ENCODE measurements at regions not wholly inside any gene's neighbourhood (a gene's known extent, or its start where the extent isn't known, plus 50 kb on each side); places are given as distances from the start of the nearest gene placed in this dataset.

DNA sequence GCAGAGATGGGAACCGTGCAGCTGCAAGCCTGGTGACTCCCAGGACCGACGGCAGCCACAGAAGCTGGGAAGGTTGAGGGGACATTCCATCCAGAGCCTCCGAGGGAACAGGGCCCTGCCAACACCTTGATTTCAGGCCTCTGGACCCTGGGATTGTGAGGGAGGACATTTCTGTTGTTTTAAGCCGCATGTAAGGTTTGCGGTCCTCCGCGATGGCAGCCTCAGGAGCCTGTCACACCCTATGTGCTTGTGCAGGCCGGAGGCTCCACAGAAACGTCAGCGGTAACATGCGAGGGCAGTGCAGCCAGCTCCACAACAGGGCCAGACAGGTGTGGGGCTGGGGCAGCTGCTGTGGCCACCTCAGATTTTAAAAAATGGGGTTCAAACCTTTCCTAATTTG, 144.7 kb upstream of the SHH start:
- H3K9me3 ChIP-seq, result no peaks in the 10 kb centered on the region
- H3K4me3 ChIP-seq, result no peak overlapping the region
- no peaks in the 10 kb centered on the region for H3K36me3 ChIP-seq
- DNase-seq, result no peak
- no peaks in the 10 kb centered on the region for H3K27me3 ChIP-seq

DNA sequence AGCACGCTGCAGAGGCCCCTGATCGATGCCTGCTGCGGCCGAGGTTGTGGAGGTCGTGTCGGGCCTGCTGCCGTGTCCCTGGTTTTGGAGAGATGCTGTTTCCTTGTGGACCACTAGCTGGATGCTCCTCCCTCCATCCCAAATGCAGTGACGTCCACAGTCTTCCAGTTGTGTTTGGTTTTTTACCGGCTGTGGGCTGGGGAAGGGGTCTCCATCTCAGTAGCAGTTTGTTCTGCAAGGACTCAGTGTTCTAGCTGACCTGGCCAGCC, 143.0 kb upstream of the SHH start:
- Histone ChIP-seq H3K27me3 (no peaks in the 10 kb centered on the region), H3K36me3 (no peaks in the 10 kb centered on the region), H3K4me3 (no peak overlapping the region), H3K9me3 (no peaks in the 10 kb centered on the region)
- DNase-seq, result no peak

DNA sequence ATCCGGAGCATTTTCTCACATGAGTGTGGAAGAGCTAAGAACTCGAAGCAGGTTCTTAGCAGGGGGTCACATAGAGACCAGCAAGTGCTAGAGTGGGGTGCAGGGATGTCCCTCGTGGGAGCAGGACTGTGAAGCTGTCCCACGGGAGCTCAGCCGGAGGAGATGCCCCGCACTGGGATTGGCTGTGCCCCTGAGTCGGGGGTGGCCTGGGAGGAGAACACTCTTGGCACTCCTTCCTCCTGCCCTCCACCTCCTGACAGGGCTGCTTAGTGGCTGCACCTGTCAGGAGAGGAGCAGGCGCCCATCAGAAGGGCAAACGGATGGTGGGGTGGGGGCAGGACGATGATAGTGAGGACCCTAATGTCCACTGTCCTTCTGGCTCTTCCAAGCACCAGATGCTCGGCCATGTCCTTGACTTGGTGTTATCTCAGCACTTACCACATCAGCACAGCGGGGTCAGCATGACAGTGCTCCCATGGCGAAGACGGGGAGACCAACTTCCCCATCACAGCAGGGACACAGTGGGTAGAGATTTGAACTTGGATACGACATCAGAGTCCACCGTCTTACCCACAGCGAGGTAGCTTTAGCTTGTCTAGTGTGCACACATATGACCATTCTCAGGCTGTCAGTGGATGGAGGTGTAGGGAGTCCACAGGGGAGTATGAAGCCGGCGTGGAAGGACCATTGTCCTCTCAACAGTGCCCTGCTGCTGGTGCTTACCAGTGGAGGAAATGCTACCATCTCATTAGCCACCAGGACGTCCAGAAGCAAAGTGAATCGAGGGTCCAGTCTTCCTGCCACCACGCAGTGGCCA, 142.5 kb upstream of the SHH start:
- no peak for DNase-seq
- no peaks in the 10 kb centered on the region for H3K9me3 ChIP-seq
- H3K27me3 ChIP-seq, result no peaks in the 10 kb centered on the region
- no peak overlapping the region for H3K4me3 ChIP-seq
- no peaks in the 10 kb centered on the region for H3K36me3 ChIP-seq

DNA sequence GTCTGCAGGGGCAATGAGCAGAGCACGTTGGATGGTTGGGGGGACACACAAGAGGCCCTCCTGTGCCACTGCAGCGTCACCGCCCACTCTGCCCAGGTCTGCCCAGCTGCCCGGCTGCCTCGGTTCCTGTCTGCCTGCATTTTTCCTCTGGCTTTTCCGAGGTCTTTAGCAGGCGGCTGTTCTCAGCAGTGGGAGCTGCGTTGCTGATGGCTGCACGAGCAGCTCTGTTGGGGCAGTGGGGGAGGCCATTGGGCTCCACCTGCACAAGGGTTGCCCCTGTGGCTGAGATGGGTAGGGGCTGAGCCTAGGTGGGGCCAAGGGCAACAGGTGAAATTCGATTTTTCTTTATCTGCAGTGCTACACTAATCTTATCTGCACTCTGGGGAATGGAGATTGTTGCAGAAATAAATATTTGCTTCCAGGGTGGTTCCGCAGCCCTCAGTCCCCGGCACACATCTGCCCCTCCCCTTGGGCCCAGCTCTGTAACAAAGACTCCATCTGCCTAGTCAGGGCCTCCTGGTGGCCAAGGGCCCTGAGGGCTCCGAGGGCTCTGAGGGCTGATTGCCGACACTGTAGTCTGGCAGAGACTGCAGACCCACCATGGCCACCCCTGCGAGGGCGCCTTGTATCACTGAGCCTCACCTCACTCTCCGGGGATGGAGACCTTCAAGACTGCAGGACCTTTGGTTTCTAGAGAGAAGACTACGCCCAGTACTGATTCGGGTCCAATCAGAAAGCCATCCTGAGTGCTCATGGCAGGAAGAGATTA, 141.7 kb upstream of the SHH start:
- H3K27me3 ChIP-seq, result no peaks in the 10 kb centered on the region
- no peaks in the 10 kb centered on the region for H3K36me3 ChIP-seq
- no peaks in the 10 kb centered on the region for H3K9me3 ChIP-seq
- DNase-seq, result no peak
- H3K4me3 ChIP-seq, result no peak overlapping the region

DNA sequence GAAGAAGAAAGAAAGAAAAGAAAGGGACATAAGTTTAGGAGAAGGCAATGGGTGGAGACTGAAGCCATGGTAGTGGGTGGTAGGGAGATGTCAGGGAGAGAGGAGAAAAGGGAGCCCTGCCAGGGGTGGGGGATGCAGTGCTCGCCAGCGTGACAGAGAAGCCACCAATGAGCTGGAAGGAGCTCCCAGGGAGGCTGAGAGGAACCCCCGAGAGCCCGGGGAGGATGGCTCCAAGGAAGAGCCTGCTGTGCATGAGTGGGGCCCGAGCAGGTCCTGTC, 141.2 kb upstream of the SHH start:
- no peak for DNase-seq
- Histone ChIP-seq H3K27me3 (no peaks in the 10 kb centered on the region), H3K4me3 (no peak overlapping the region), H3K36me3 (no peaks in the 10 kb centered on the region), H3K9me3 (no peaks in the 10 kb centered on the region)

DNA sequence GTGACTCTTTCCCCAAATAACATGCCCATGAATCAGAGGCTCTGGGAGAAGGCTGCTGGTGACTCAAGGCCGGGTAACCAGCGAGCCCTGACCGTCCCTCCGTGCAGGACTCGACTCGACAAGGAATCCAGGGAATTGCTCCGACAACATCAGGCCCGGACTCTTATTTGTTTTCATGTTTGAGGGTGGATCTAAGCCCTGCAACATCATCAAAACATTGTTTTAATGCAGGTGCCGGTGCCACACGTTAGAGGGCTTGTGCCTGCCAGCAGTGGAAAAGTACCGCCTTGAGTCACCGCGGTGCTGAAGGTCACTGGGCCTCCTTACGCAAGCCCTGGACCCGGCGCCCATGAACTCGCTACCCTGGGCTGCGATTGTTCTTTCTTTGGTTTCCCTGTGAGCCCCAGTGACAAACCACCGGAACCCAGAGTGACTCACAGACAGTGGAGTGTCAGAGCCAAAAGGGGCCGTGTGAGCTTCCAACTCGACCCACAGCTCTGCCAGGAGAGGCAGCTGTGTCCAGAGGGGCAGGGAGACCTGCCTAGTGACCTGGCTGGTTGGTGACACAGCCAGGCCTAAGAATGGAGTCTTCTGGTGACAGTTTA, 139.4 kb upstream of the SHH start:
- H3K4me3 ChIP-seq, result no peak overlapping the region
- DNase-seq, result peak; percentile 92
- no peaks in the 10 kb centered on the region for H3K9me3 ChIP-seq

DNA sequence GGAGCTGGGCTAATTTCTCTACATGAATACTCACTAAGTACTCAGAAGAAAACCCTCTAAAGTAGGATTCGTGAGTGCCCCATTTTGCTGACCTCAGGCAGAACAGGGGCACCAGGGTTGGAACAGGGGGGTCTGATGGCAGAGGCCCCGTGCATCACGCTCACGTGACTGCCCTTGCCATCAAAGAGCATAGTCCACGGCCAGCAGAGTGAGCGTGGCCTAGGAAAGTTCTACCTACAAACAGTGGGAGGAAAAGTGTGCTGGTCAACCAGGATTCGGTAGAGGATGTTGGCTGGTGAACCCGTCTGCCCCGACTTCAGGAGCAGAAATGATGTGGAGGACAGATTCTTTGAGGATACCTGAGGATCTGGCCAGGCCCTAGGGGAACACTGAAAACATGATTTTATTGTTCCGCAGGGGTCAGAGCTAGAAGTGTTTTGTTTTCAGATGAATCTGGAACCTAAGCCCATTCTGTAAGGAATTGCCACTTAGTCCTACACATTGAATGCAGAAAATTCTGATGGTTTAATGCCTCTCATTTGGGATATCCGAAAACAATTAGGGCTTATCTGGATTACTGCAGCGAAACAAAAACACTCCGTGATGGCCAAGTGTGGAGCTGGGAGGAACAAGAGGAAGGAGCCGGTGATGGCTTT, 138.8 kb upstream of the SHH start:
- no peak for DNase-seq
- Histone ChIP-seq H3K4me3 (no peak overlapping the region), H3K9me3 (no peaks in the 10 kb centered on the region), H3K36me3 (no peaks in the 10 kb centered on the region), H3K27me3 (no peaks in the 10 kb centered on the region)

More for the DNA sequence above, 139.4 kb upstream of the SHH start:
- Histone ChIP-seq H3K27me3 (no peaks in the 10 kb centered on the region), H3K36me3 (no peaks in the 10 kb centered on the region)

DNA sequence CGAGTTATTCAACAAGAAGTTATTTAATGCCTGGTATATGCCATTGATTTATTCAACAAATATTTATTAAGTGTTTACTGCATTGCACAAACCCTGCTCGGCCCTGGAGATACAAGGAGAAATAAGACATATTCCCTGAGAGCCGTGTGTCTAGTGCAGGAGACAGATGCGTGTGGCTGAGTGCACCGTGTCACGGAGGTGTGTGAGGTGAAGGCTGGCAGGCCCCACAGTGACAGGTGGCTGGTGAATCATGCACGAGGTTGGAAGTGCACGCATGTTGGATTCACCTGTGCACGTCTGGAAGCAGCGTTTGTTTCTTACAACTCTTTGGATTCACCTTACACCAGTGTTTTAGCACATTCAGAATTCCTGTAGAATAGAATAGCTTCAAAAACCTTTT, 136.6 kb upstream of the SHH start:
- no peaks in the 10 kb centered on the region for H3K27me3 ChIP-seq
- H3K36me3 ChIP-seq, result no peaks in the 10 kb centered on the region
- no peak overlapping the region for H3K4me3 ChIP-seq
- no peaks in the 10 kb centered on the region for H3K9me3 ChIP-seq
- no peak for DNase-seq

DNA sequence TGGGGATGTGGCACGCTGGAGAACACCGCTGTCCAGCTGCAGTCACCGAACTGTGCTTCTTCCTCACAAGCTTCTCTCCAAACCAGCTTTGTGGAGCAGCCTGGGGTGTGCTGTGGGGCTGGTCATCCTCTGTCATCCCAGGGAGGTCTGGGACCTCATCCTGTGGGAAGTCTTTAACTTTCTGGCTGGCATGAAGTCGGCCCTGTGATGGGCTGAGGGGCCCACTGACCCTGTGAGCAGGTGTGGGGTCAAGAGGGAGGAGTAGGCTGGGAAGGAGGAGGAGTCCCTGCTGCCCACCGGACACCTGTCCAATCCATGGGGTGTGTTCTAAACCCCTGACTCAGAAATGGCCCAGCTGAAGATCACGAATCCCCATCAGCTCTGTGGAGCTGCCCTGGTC, 136.2 kb upstream of the SHH start:
- H3K36me3 ChIP-seq, result no peaks in the 10 kb centered on the region
- DNase-seq, result no peak
- H3K27me3 ChIP-seq, result no peaks in the 10 kb centered on the region
- H3K4me3 ChIP-seq, result no peak overlapping the region
- no peaks in the 10 kb centered on the region for H3K9me3 ChIP-seq

DNA sequence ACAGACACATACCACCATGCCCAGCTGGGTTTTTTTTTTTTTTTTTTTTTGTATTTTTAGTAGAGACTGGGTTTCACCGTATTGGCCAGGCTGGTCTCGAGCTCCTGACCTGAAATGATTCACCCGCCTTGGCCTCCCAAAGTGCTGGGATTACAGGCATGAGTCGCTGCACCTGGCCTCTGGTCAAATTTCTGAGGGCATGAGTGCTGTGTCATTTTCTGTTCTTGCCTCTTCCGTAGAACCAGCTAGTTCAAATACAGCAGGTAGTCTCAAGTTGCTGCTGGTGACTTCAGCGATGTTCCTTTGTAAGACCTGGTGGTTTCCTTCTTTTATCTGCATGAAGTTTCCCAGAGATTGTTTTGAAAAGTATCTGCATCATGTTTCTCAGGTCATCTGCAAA, 134.8 kb upstream of the SHH start:
- Histone ChIP-seq H3K36me3 (no peaks in the 10 kb centered on the region), H3K27me3 (no peaks in the 10 kb centered on the region), H3K4me3 (no peak overlapping the region), H3K9me3 (no peaks in the 10 kb centered on the region)
- peak; percentile 89 for DNase-seq

DNA sequence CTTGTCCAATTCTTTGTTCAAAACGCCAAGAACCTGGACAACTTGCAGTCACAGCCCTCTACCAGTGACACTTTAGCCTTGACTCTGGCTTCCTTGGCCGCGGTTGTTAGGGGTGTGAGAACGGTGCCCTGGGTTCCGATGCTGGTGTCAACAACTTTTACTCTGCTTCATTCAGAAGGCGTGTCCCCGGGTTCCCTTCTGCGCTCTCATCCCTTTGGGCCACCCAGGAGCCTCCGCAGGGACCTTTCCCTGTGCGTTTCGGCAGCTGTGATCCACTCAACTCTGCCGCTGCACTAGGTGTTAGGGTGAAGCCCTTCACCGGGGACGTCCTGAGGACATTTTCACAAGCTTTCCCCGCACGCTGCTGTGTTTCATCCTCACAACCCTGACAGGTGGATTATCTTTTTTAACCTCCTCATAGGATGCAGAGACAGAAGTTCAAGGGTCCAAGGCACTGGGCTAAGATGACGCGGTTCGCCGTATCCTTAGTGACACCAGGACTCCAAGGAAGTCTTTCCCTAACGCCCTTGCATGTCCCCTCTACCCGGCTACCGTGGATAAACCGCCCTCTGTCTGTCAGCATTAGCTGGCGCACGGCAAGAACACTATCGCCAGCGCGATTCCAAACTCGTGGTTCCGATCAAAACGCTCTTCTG, 133.5 kb upstream of the SHH start:
- Histone ChIP-seq H3K9me3 (no peaks in the 10 kb centered on the region), H3K27me3 (no peaks in the 10 kb centered on the region), H3K36me3 (no peaks in the 10 kb centered on the region), H3K4me3 (no peak overlapping the region)
- DNase-seq, result no peak

DNA sequence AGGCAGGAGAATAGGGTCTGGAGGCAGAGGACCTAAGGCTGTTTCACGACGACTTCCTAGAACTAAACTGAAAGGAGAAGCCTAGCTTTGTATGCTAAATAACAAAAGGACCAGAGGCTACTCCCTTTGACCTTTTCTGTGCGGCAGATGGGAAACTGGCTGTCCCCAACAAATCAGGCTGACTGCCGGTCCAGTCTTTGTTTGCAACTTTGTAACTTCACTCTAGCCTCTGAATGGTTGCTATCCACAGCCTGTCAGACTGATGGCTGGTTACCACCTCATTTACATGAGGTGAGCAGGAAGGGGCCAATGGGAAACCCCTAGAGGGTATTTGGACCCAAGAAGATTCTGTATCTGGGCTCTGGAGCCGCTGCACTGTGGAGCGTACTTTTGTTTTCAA, 132.6 kb upstream of the SHH start:
- DNase-seq, result no peak
- H3K36me3 ChIP-seq, result no peaks in the 10 kb centered on the region
- H3K9me3 ChIP-seq, result no peaks in the 10 kb centered on the region
- H3K27me3 ChIP-seq, result no peaks in the 10 kb centered on the region
- no peak overlapping the region for H3K4me3 ChIP-seq

DNA sequence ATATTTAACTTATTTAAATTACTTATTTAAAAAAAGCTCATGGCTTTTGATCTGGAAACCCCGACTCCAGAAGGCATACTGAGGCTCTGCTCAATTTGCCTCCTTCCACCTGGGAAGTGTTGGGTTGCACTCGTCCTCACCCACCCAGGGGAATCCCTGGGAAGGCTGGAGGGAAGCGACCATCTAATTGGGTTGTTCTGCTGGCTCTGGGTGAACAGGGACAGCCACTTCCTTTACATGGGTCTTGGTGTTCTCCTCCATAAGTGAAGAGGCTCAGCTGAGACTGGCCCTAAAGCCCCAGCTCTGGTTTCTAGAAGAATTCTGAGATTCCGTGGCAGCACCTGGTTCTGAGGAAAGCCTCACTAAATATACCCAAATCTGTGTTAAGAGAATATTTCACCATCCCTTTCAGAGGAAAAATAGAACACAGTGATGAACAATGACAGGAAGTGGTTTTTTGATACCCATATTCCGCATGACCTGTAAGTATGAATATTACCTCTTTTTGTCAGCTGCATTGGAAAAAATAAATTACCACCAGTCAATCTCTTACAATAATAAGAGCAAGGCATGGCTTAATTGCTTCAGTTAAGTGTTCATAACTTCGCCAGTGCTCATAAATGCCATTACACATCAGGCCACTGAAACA, 131.1 kb upstream of the SHH start:
- H3K4me3 ChIP-seq, result no peak overlapping the region
- H3K9me3 ChIP-seq, result no peaks in the 10 kb centered on the region; the same call in 1 of the 2 replicates
- H3K36me3 ChIP-seq, result no peaks in the 10 kb centered on the region
- no peak for DNase-seq
- H3K27me3 ChIP-seq, result no peaks in the 10 kb centered on the region

DNA sequence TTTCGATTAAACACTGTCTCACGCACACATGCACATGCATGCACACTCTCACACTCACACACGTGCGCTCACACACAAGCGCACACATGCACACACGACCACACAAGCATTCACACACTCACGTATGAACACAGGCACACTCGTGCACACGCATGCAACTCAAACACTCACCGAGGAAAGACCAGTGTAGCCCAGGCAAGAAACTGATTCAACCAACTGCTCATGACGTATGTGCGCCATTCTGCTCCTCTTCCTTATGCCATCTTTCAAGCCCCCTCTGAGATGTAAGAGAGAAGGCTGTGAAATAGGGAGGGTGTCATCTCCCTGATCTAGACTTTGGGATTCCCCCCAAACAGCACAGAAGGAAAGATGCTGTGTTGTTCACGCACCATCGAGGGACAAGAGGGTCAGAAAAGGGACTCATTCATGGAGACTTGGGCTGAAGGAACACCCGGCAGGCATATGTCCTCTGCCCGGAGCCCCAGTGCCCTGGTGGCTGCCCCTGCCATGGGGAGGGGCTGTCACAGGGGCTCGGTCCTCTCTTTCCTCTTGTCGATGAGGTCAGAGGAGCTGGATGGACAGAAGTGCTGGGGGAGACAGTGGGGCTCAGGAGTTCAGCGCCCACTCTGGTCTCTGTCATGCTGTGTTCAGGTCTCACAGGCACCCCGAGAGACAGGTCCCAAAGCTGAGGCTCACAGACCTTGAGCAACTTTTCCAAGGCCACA, 130.1 kb upstream of the SHH start:
- H3K9me3 ChIP-seq, result no peaks in the 10 kb centered on the region; the same call in 1 of the 2 replicates
- DNase-seq, result no peak
- H3K36me3 ChIP-seq, result no peaks in the 10 kb centered on the region
- no peak overlapping the region for H3K4me3 ChIP-seq
- H3K27me3 ChIP-seq, result no peaks in the 10 kb centered on the region

DNA sequence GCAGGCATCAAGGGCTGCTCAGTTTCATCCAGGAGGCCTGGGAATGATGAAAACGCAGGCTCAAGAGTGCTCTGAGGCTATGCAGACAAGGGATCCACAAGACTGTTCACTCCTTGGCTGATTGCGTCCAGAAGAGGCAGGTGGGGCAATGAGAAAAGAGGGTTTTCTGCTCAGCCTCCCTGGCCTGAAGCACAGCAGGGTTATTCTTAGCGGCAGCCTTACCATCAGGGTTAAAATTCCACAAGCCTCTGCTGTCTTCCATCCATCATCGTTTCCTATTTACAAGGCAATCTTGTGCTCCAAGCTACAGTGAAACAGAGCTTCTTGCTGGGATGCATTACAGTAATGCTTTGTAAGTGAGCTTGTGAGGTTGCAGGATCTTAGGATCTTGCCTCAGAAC, 129.4 kb upstream of the SHH start:
- Histone ChIP-seq H3K9me3 (no peaks in the 10 kb centered on the region; the same call in 1 of the 2 replicates), H3K36me3 (no peaks in the 10 kb centered on the region), H3K27me3 (no peaks in the 10 kb centered on the region), H3K4me3 (no peak overlapping the region)
- no peak for DNase-seq

DNA sequence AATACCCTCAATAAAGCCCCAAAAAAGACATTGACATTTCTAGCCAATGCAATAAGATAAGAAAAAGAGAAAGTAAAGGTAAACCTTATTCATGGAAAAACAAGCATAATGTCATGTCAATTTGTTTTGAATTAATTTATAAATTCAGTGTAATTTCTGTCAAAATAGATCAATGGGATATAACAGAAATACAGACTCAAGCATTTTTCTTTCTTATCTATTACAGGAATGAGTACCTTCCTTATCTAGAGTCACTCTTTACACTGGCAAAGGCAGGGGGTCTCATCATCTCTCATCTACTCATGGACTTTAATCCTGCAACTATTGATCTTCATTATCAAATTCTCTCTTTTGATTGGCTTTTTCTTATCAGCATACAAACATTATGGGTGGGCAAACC, 127.1 kb upstream of the SHH start:
- Histone ChIP-seq H3K9me3 (no peaks in the 10 kb centered on the region; the same call in 1 of the 2 replicates), H3K27me3 (no peaks in the 10 kb centered on the region), H3K4me3 (no peak overlapping the region), H3K36me3 (no peaks in the 10 kb centered on the region)
- no peak for DNase-seq
